ENCODE measurements at regions not wholly inside any gene's neighbourhood (a gene's known extent, or its start where the extent isn't known, plus 50 kb on each side); places are given as distances from the start of the nearest gene placed in this dataset.

DNA sequence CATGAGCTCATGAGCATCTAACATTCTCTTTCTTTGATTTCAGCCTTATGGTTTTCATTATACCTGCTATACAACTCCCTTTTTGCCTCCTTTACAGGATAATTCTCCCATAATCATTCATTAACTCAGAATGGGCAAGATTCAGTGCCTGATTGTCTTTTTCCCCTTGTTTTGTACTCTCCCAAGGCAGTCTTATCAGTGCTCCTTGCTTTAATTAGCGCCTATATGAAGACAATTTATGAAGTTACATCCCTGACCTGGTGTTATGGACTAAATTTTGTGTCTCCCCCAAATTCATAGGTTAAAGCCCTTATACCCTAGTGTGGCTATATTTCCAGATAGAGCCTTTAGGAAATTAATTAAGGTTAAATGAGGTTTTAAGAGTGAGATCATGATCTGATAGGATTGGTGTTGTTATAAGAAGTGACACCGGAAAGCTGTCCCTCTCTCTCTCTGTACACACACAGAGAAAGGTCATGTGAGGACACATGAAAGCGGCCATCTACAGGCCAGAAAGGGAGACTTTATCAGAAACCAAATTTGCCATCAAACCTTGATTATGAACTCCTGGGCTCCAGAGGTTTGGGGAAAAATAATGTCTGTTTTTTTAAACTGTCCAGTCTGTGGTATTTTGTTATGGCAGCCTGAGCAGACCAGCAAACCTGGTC, 185.8 kb upstream of the CHODL start:
- H3K36me3 ChIP-seq (replicated peaks in 1 of 2; ENCODE audit: control insufficient read depth in 1 of 2, insufficient read depth in 2 of 2, low read length in 2 of 2), result no peaks in the 10 kb centered on the region

More for the DNA sequence above, 185.8 kb upstream of the CHODL start:
- in situ Hi-C loops (cut with HindIII; ENCODE audit: extremely low pct_ligation_motif_present, low pct_unique_long_range_greater_than_20kb), result no loop called here
- intact Hi-C loops (cut with micrococcal nuclease; ENCODE audit: unreplicated experiment), result no loop called here
- no peaks in the 10 kb centered on the region for H3K27me3 ChIP-seq (ENCODE audit: control insufficient read depth in 1 of 2, insufficient read depth in 2 of 2, low read length in 2 of 2)
- no peaks in the 10 kb centered on the region for H4K20me1 ChIP-seq (ENCODE audit: insufficient read depth, low read length)
- ChIA-PET POLR2A (no interaction called here), CTCF (ENCODE audit: low intra/inter-chr PET ratio, low total read pairs) (no interaction called here)
- H3K9me3 ChIP-seq (ENCODE audit: low read length), result no peaks in the 10 kb centered on the region
- no TSS peak for BruUV-seq (replicated peaks)
- H3K9ac ChIP-seq (ENCODE audit: insufficient read depth, low read depth, low read length), result no peak overlapping the region
- FAIRE-seq (no peak), DNase-seq (ENCODE audit: low spot score) (no peak), ATAC-seq (no peak)
- H3K4me3 ChIP-seq (replicated peaks in 1 of 3; ENCODE audit: insufficient read depth in 1 of 3, low read depth in 2 of 3, low read length in 3 of 3), result no peak overlapping the region
- H3K27ac ChIP-seq (ENCODE audit: extremely low read length, insufficient read depth, low read length), result no peak overlapping the region
- TF ChIP-seq, protein P1, sequence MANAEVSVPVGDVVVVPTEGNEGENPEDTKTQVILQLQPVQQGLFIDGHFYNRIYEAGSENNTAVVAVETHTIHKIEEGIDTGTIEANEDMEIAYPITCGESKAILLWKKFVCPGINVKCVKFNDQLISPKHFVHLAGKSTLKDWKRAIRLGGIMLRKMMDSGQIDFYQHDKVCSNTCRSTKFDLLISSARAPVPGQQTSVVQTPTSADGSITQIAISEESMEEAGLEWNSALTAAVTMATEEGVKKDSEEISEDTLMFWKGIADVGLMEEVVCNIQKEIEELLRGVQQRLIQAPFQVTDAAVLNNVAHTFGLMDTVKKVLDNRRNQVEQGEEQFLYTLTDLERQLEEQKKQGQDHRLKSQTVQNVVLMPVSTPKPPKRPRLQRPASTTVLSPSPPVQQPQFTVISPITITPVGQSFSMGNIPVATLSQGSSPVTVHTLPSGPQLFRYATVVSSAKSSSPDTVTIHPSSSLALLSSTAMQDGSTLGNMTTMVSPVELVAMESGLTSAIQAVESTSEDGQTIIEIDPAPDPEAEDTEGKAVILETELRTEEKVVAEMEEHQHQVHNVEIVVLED (CRISPR knock-in tag; IDR thresholded peaks at IDR 0.05; ENCODE audit: borderline replicate concordance), result no peak
- TF ChIP-seq, protein P2, sequence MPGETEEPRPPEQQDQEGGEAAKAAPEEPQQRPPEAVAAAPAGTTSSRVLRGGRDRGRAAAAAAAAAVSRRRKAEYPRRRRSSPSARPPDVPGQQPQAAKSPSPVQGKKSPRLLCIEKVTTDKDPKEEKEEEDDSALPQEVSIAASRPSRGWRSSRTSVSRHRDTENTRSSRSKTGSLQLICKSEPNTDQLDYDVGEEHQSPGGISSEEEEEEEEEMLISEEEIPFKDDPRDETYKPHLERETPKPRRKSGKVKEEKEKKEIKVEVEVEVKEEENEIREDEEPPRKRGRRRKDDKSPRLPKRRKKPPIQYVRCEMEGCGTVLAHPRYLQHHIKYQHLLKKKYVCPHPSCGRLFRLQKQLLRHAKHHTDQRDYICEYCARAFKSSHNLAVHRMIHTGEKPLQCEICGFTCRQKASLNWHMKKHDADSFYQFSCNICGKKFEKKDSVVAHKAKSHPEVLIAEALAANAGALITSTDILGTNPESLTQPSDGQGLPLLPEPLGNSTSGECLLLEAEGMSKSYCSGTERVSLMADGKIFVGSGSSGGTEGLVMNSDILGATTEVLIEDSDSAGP (CRISPR knock-in tag; IDR thresholded peaks at IDR 0.05; ENCODE audit: borderline replicate concordance), result no peak
- peak; percentile 45; the same call in 1 of the 2 replicates for TF ChIP-seq RXRB (CRISPR knock-in tag; IDR thresholded peaks at IDR 0.05; ENCODE audit: borderline replicate concordance)
- TF ChIP-seq, protein P3, sequence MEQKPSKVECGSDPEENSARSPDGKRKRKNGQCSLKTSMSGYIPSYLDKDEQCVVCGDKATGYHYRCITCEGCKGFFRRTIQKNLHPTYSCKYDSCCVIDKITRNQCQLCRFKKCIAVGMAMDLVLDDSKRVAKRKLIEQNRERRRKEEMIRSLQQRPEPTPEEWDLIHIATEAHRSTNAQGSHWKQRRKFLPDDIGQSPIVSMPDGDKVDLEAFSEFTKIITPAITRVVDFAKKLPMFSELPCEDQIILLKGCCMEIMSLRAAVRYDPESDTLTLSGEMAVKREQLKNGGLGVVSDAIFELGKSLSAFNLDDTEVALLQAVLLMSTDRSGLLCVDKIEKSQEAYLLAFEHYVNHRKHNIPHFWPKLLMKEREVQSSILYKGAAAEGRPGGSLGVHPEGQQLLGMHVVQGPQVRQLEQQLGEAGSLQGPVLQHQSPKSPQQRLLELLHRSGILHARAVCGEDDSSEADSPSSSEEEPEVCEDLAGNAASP (CRISPR knock-in tag; IDR thresholded peaks at IDR 0.05; ENCODE audit: borderline replicate concordance), result peak; percentile 94; the same call in 1 of the 2 replicates
- H3K79me2 ChIP-seq (ENCODE audit: insufficient read depth, low read length), result no peaks in the 10 kb centered on the region
- WGBS (ENCODE audit: low lambda C conversion rate), result 9% methylated on average over 3 of the region's 3 CpGs
- no peak overlapping the region for H3K4me2 ChIP-seq (ENCODE audit: low read depth, low read length)
- H2AFZ ChIP-seq (ENCODE audit: low read length), result no peak overlapping the region
- H3K4me1 ChIP-seq (ENCODE audit: insufficient read depth, low read length), result no peaks in the 10 kb centered on the region

All from HepG2 (cell line).